Activated CD4-positive, alpha-beta memory T cell treated with anti-CD3 and anti-CD28 coated beads, Interleukin-2, amount 10 ng/mL, durations not matched to agents 7 days and 5 days (primary cell): ENCODE measurements at regions not wholly inside any gene's neighbourhood (a gene's known extent, or its start where the extent isn't known, plus 50 kb on each side); places are given as distances from the start of the nearest gene placed in this dataset.
"Not testable (repeated sequence)": the region's sequence is repeated elsewhere in the genome, so short reads cannot be mapped to it uniquely, and the experiment has no call there.

Experiments
- CTCF ChIA-PET: fragments of 350-600 bp; sonication (Branson Sonifier 250); formaldehyde crosslinking; loops from one replicate; lab custom pipeline; 2021; ENCODE audit warnings: antibody characterized with exemption, inconsistent platforms; lab: Charles Lee
- POLR2A ChIA-PET: fragments of 350-600 bp; sonication (Branson Sonifier 250); formaldehyde crosslinking; loops from one replicate; lab custom pipeline; 2021; ENCODE audit warnings: antibody characterized with exemption; lab: Charles Lee
- DNase-seq: peaks from one replicate; pipeline ENCODE4 v3.0.0-alpha.2; 2020
- H3K27ac Mint-ChIP-seq: one replicate; pipeline ENCODE4 v1.8.0; 2021; ENCODE audit warnings: mild to moderate bottlenecking, mixed read lengths
- H3K27me3 Mint-ChIP-seq: one replicate; pipeline ENCODE4 v1.8.0; 2021; ENCODE audit warnings: mixed read lengths
- H3K36me3 Mint-ChIP-seq: one replicate; pipeline ENCODE4 v1.8.0; 2021; ENCODE audit warnings: low read depth, mixed read lengths
- H3K4me1 Mint-ChIP-seq: one replicate; pipeline ENCODE4 v1.8.0; 2021; ENCODE audit warnings: mixed read lengths
- H3K4me3 Mint-ChIP-seq: one replicate; pipeline ENCODE4 v1.8.0; 2021; ENCODE audit warnings: mild to moderate bottlenecking, mixed read lengths
- H3K9me3 Mint-ChIP-seq: one replicate; pipeline ENCODE4 v1.8.0; 2021; ENCODE audit warnings: mixed read lengths

- POLR2A ChIA-PET: no interaction called here
- H3K9me3 Mint-ChIP-seq: no peaks in the 10 kb centered on the region
Observed at GRCh38 chr21:38622081-38622826, 124.0 kb upstream of the ERG start.

GRCh38 chr21:38622827-38623209, 124.5 kb upstream of the ERG start:
- POLR2A ChIA-PET: no interaction called here

More at GRCh38 chr21:38622081-38622826, 124.0 kb upstream of the ERG start:
- H3K27ac Mint-ChIP-seq: no peak overlapping the region
- no peaks in the 10 kb centered on the region for H3K4me1 Mint-ChIP-seq
- CTCF ChIA-PET: no interaction called here
- DNase-seq: no peak
- no peaks in the 10 kb centered on the region for H3K27me3 Mint-ChIP-seq
- no peaks in the 10 kb centered on the region for H3K36me3 Mint-ChIP-seq
- H3K4me3 Mint-ChIP-seq: no peak overlapping the region

GRCh38 chr21:38623552-38623951, 125.3 kb upstream of the ERG start:
- Mint-ChIP-seq H3K9me3 (no peaks in the 10 kb centered on the region), H3K27ac (no peak overlapping the region), H3K27me3 (no peaks in the 10 kb centered on the region), H3K4me3 (no peak overlapping the region), H3K4me1 (no peaks in the 10 kb centered on the region), H3K36me3 (no peaks in the 10 kb centered on the region)
- ChIA-PET CTCF (no interaction called here), POLR2A (no interaction called here)
- DNase-seq: no peak

More at GRCh38 chr21:38622827-38623209, 124.5 kb upstream of the ERG start:
- H3K36me3 Mint-ChIP-seq: no peaks in the 10 kb centered on the region
- no peaks in the 10 kb centered on the region for H3K4me1 Mint-ChIP-seq
- no peak for DNase-seq
- CTCF ChIA-PET: no interaction called here
- H3K9me3 Mint-ChIP-seq: no peaks in the 10 kb centered on the region
- H3K4me3 Mint-ChIP-seq: no peak overlapping the region
- H3K27ac Mint-ChIP-seq: no peak overlapping the region
- H3K27me3 Mint-ChIP-seq: no peaks in the 10 kb centered on the region

- DNase-seq: no peak
- Mint-ChIP-seq H3K4me1 (no peaks in the 10 kb centered on the region), H3K4me3 (no peak overlapping the region), H3K9me3 (no peaks in the 10 kb centered on the region), H3K27me3 (no peaks in the 10 kb centered on the region), H3K36me3 (no peaks in the 10 kb centered on the region), H3K27ac (no peak overlapping the region)
- ChIA-PET POLR2A (no interaction called here), CTCF (no interaction called here)
Observed at GRCh38 chr21:38625000-38625399, 126.7 kb upstream of the ERG start.

GRCh38 chr21:38626306-38626705, 128.0 kb upstream of the ERG start:
- Mint-ChIP-seq H3K9me3 (no peaks in the 10 kb centered on the region), H3K4me3 (no peak overlapping the region), H3K27ac (no peak overlapping the region), H3K4me1 (no peaks in the 10 kb centered on the region), H3K36me3 (no peaks in the 10 kb centered on the region), H3K27me3 (no peaks in the 10 kb centered on the region)
- ChIA-PET CTCF (no interaction called here), POLR2A (no interaction called here)
- no peak for DNase-seq

- Mint-ChIP-seq H3K27ac (no peak overlapping the region), H3K9me3 (peaks cover 2% of the 10 kb centered on the region), H3K4me3 (no peak overlapping the region), H3K27me3 (no peaks in the 10 kb centered on the region), H3K36me3 (no peaks in the 10 kb centered on the region), H3K4me1 (no peaks in the 10 kb centered on the region)
- ChIA-PET POLR2A (no interaction called here), CTCF (no interaction called here)
- DNase-seq: no peak
Observed at GRCh38 chr21:38628349-38628748, 130.1 kb upstream of the ERG start.

- Mint-ChIP-seq H3K27ac (no peak overlapping the region), H3K9me3 (peaks cover 7% of the 10 kb centered on the region), H3K4me3 (no peak overlapping the region), H3K27me3 (no peaks in the 10 kb centered on the region), H3K4me1 (no peaks in the 10 kb centered on the region), H3K36me3 (no peaks in the 10 kb centered on the region)
- ChIA-PET POLR2A (no interaction called here), CTCF (no interaction called here)
- DNase-seq: no peak
Observed at GRCh38 chr21:38631206-38631605, 132.9 kb upstream of the ERG start.

GRCh38 chr21:38631676-38632075, 133.4 kb upstream of the ERG start:
- Mint-ChIP-seq H3K4me1 (no peaks in the 10 kb centered on the region), H3K4me3 (no peak overlapping the region), H3K9me3 (peaks cover 7% of the 10 kb centered on the region), H3K27me3 (no peaks in the 10 kb centered on the region), H3K27ac (no peak overlapping the region), H3K36me3 (no peaks in the 10 kb centered on the region)
- ChIA-PET POLR2A (no interaction called here), CTCF (no interaction called here)
- no peak for DNase-seq

GRCh38 chr21:38637161-38637560, 138.9 kb upstream of the ERG start:
- H3K4me1 Mint-ChIP-seq: no peaks in the 10 kb centered on the region
- no peak overlapping the region for H3K27ac Mint-ChIP-seq
- CTCF ChIA-PET: no interaction called here
- H3K27me3 Mint-ChIP-seq: no peaks in the 10 kb centered on the region
- H3K9me3 Mint-ChIP-seq: peaks cover 11% of the 10 kb centered on the region
- H3K4me3 Mint-ChIP-seq: no peak overlapping the region
- no peak for DNase-seq
- POLR2A ChIA-PET: no interaction called here
- H3K36me3 Mint-ChIP-seq: no peaks in the 10 kb centered on the region

GRCh38 chr21:38639571-38640354, 141.5 kb upstream of the ERG start:
- no peaks in the 10 kb centered on the region for H3K36me3 Mint-ChIP-seq
- H3K27me3 Mint-ChIP-seq: no peaks in the 10 kb centered on the region
- H3K4me3 Mint-ChIP-seq: no peak overlapping the region
- H3K9me3 Mint-ChIP-seq: peaks cover 8% of the 10 kb centered on the region
- POLR2A ChIA-PET: no interaction called here
- no peak for DNase-seq
- CTCF ChIA-PET: no interaction called here
- no peak overlapping the region for H3K27ac Mint-ChIP-seq
- H3K4me1 Mint-ChIP-seq: no peaks in the 10 kb centered on the region

- POLR2A ChIA-PET, H3K4me1 Mint-ChIP-seq, DNase-seq, CTCF ChIA-PET, H3K9me3 Mint-ChIP-seq, H3K27me3 Mint-ChIP-seq, H3K4me3 Mint-ChIP-seq, H3K27ac Mint-ChIP-seq, H3K36me3 Mint-ChIP-seq: not testable (repeated sequence)
Observed at GRCh38 chr21:38640355-38640742, 142.1 kb upstream of the ERG start.

GRCh38 chr21:38643404-38644023, 145.2 kb upstream of the ERG start:
- H3K9me3 Mint-ChIP-seq: no peaks in the 10 kb centered on the region
- ChIA-PET POLR2A (no interaction called here), CTCF (no interaction called here)
- no peak overlapping the region for H3K27ac Mint-ChIP-seq
- H3K36me3 Mint-ChIP-seq: no peaks in the 10 kb centered on the region
- no peak for DNase-seq
- H3K4me1 Mint-ChIP-seq: no peaks in the 10 kb centered on the region
- peaks cover 3% of the 10 kb centered on the region for H3K27me3 Mint-ChIP-seq
- no peak overlapping the region for H3K4me3 Mint-ChIP-seq

GRCh38 chr21:38645282-38645681, 147.0 kb upstream of the ERG start:
- Mint-ChIP-seq H3K4me3 (no peak overlapping the region), H3K27ac (no peak overlapping the region), H3K36me3 (no peaks in the 10 kb centered on the region), H3K9me3 (no peaks in the 10 kb centered on the region), H3K4me1 (no peaks in the 10 kb centered on the region), H3K27me3 (peaks cover 3% of the 10 kb centered on the region)
- DNase-seq: no peak
- CTCF ChIA-PET: no interaction called here
- POLR2A ChIA-PET: no interaction called here
